ENCODE measurements at regions not wholly inside any gene's neighbourhood (a gene's known extent, or its start where the extent isn't known, plus 50 kb on each side); places are given as distances from the start of the nearest gene placed in this dataset.
A peak's percentile ranks its signal among the peaks of the same experiment; 100 is the strongest.
"Not testable (repeated sequence)": the region's sequence is repeated elsewhere in the genome, so short reads cannot be mapped to it uniquely, and the experiment has no call there.

DNA sequence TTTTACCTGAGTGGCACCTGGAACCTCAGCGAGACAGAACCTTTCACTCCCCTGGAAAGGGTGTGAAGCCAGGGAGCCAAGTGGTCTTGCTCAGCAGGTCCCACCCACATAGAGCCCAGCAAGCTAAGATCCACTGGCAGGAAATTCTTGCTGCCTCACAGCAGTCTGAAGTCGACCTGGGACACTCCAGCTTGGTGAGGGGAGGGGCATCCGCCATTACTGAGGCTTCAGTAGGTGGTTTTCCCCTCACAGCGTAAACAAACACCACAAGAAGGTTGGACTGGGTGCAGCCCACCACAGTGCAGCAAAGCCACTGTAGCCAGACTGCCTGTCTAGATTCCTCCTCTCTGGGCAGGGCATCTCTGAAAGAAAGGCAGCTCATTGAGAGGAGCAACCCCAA, 134.7 kb upstream of the RSPO3 start:
- WGBS: 56% methylated on average over 4 of the region's 4 CpGs
- Histone ChIP-seq H3K27me3 (ENCODE audit: control insufficient read depth, insufficient read depth) (no peaks in the 10 kb centered on the region), H3K9me3 (ENCODE audit: control insufficient read depth, low read length) (no peaks in the 10 kb centered on the region), H3K4me3 (ENCODE audit: low read length) (no peak overlapping the region), H3K4me1 (ENCODE audit: control insufficient read depth, insufficient read depth, low read length) (no peaks in the 10 kb centered on the region), H3K27ac (ENCODE audit: low read length) (no peak overlapping the region)
- intact Hi-C loops (cut with DNase I): no loop called here
- no peak for ATAC-seq
- no peak for DNase-seq

- ATAC-seq; DNase-seq; H3K27me3 ChIP-seq (ENCODE audit: control insufficient read depth, insufficient read depth); H3K27ac ChIP-seq (ENCODE audit: low read length); H3K4me1 ChIP-seq (ENCODE audit: control insufficient read depth, insufficient read depth, low read length); H3K9me3 ChIP-seq (ENCODE audit: control insufficient read depth, low read length); H3K4me3 ChIP-seq (ENCODE audit: low read length); intact Hi-C loops (cut with DNase I): not testable (repeated sequence)
- WGBS: 84% methylated on average over 1 of the region's 1 CpG
Observed at GRCh38 chr6:126988125-126988524, 130.3 kb upstream of the RSPO3 start.

GRCh38 chr6:127000631-127001030, 117.8 kb upstream of the RSPO3 start:
- Histone ChIP-seq H3K27me3 (ENCODE audit: control insufficient read depth, insufficient read depth) (no peaks in the 10 kb centered on the region), H3K4me3 (ENCODE audit: low read length) (no peak overlapping the region), H3K27ac (ENCODE audit: low read length) (no peak overlapping the region), H3K9me3 (ENCODE audit: control insufficient read depth, low read length) (no peaks in the 10 kb centered on the region), H3K4me1 (ENCODE audit: control insufficient read depth, insufficient read depth, low read length) (no peaks in the 10 kb centered on the region)
- intact Hi-C loops (cut with DNase I): no loop called here
- 89% methylated on average over 6 of the region's 6 CpGs for WGBS
- ATAC-seq (no peak), DNase-seq (no peak)

GRCh38 chr6:127013865-127014264, 104.6 kb upstream of the RSPO3 start:
- intact Hi-C loops (cut with DNase I): no loop called here
- Histone ChIP-seq H3K27ac (ENCODE audit: low read length) (no peak overlapping the region), H3K9me3 (ENCODE audit: control insufficient read depth, low read length) (no peaks in the 10 kb centered on the region), H3K4me1 (ENCODE audit: control insufficient read depth, insufficient read depth, low read length) (no peaks in the 10 kb centered on the region), H3K27me3 (ENCODE audit: control insufficient read depth, insufficient read depth) (no peaks in the 10 kb centered on the region), H3K4me3 (ENCODE audit: low read length) (no peak overlapping the region)
- DNase-seq (no peak), ATAC-seq (no peak)
- WGBS: 87% methylated on average over 3 of the region's 3 CpGs

DNA sequence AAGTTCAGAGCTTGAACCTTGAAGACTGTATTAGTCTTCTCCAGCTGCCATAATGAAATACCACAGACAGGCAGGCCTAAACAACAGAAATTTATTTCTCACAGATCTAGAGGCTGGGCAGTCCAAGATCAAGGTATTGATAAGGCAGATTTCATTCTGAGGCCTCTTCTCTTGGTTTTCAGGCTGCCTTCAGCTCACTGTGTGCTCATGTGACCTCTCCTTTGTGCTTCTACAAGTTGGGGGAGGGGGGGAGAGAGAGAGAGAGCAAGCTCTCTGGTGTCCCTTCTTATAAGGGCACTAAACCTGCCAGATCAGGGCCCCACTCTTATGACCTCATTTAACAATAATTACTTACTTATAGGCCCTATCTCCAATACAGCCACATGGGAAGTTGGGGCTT, 102.6 kb upstream of the RSPO3 start:
- no peaks in the 10 kb centered on the region for H3K27me3 ChIP-seq (ENCODE audit: control insufficient read depth, insufficient read depth)
- no peaks in the 10 kb centered on the region for H3K9me3 ChIP-seq (ENCODE audit: control insufficient read depth, low read length)
- no peaks in the 10 kb centered on the region for H3K4me1 ChIP-seq (ENCODE audit: control insufficient read depth, insufficient read depth, low read length)
- intact Hi-C loops (cut with DNase I): no loop called here
- DNase-seq (no peak), ATAC-seq (no peak)
- no peak overlapping the region for H3K27ac ChIP-seq (ENCODE audit: low read length)
- no peak overlapping the region for H3K4me3 ChIP-seq (ENCODE audit: low read length)

GRCh38 chr6:127019828-127020227, 98.6 kb upstream of the RSPO3 start:
- H3K4me3 ChIP-seq (ENCODE audit: low read length): no peak overlapping the region
- H3K27me3 ChIP-seq (ENCODE audit: control insufficient read depth, insufficient read depth): no peaks in the 10 kb centered on the region
- 63% methylated on average over 1 of the region's 1 CpG for WGBS
- H3K9me3 ChIP-seq (ENCODE audit: control insufficient read depth, low read length): no peaks in the 10 kb centered on the region
- H3K27ac ChIP-seq (ENCODE audit: low read length): no peak overlapping the region
- ATAC-seq (no peak), DNase-seq (no peak)
- no peaks in the 10 kb centered on the region for H3K4me1 ChIP-seq (ENCODE audit: control insufficient read depth, insufficient read depth, low read length)
- intact Hi-C loops (cut with DNase I): no loop called here

- DNase-seq: peak; percentile 16 to 59 (median 41)
- H3K27me3 ChIP-seq (ENCODE audit: control insufficient read depth, insufficient read depth): no peaks in the 10 kb centered on the region
- no peaks in the 10 kb centered on the region for H3K4me1 ChIP-seq (ENCODE audit: control insufficient read depth, insufficient read depth, low read length)
- intact Hi-C loops (cut with DNase I): no loop called here
- H3K4me3 ChIP-seq (ENCODE audit: low read length): no peak overlapping the region
- no peaks in the 10 kb centered on the region for H3K9me3 ChIP-seq (ENCODE audit: control insufficient read depth, low read length)
- 42% methylated on average over 7 of the region's 7 CpGs for WGBS
- no peak for ATAC-seq
- H3K27ac ChIP-seq (ENCODE audit: low read length): no peak overlapping the region
Observed at GRCh38 chr6:127022302-127022701, 96.2 kb upstream of the RSPO3 start.

GRCh38 chr6:127023001-127023778, 95.3 kb upstream of the RSPO3 start:
- H3K27me3 ChIP-seq (ENCODE audit: control insufficient read depth, insufficient read depth): no peaks in the 10 kb centered on the region
- 78% methylated on average over 1 of the region's 1 CpG for WGBS
- ATAC-seq (no peak), DNase-seq (no peak)
- no peaks in the 10 kb centered on the region for H3K9me3 ChIP-seq (ENCODE audit: control insufficient read depth, low read length)
- no peak overlapping the region for H3K4me3 ChIP-seq (ENCODE audit: low read length)
- intact Hi-C loops (cut with DNase I): no loop called here
- no peak overlapping the region for H3K27ac ChIP-seq (ENCODE audit: low read length)
- H3K4me1 ChIP-seq (ENCODE audit: control insufficient read depth, insufficient read depth, low read length): no peaks in the 10 kb centered on the region

DNA sequence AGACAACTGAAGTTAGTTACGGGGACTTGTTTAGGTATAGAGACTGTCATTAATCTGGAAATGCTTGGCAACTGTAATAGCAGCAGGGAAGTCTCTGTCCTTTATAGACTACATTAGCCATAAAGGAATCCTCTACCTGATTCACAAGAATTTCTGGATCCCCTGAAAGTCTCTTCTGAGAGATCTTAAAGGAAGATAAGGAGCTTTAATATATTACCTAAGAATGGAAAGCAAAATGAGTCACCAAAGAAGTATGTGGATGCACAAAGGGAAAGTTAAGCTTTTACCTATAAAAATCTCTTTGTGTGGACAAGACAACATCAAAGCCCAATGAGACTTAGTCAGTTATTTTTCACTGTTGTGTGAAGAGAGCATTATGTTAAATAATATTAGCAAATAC, 92.2 kb upstream of the RSPO3 start:
- H3K9me3 ChIP-seq (ENCODE audit: control insufficient read depth, low read length): no peaks in the 10 kb centered on the region
- intact Hi-C loops (cut with DNase I): no loop called here
- H3K4me1 ChIP-seq (ENCODE audit: control insufficient read depth, insufficient read depth, low read length): no peaks in the 10 kb centered on the region
- H3K4me3 ChIP-seq (ENCODE audit: low read length): no peak overlapping the region
- no peak for DNase-seq
- no peak for ATAC-seq
- no peak overlapping the region for H3K27ac ChIP-seq (ENCODE audit: low read length)
- no peaks in the 10 kb centered on the region for H3K27me3 ChIP-seq (ENCODE audit: control insufficient read depth, insufficient read depth)
- 95% methylated on average over 1 of the region's 1 CpG for WGBS

DNA sequence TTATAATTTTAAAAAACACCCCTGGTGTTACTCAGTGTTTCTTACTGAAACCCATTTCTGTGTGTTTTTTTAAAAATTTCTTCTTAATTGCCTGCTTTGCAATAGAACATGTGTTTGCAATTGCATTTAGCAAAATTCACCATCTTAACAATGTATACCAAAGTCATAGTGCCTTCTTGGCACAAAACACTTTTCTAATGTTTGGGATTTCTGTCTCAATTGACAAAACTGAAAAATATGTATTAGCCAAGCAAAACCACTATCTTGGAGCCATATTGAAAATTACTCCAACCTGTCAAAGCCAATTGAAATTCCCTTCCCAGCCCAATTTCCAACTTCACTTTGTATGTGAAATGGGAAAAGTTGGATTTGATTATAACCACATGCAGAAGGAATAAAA, 88.4 kb upstream of the RSPO3 start:
- DNase-seq (no peak), ATAC-seq (no peak)
- Histone ChIP-seq H3K27ac (ENCODE audit: low read length) (no peak overlapping the region), H3K4me3 (ENCODE audit: low read length) (no peak overlapping the region), H3K27me3 (ENCODE audit: control insufficient read depth, insufficient read depth) (no peaks in the 10 kb centered on the region), H3K4me1 (ENCODE audit: control insufficient read depth, insufficient read depth, low read length) (no peaks in the 10 kb centered on the region), H3K9me3 (ENCODE audit: control insufficient read depth, low read length) (no peaks in the 10 kb centered on the region)
- intact Hi-C loops (cut with DNase I): no loop called here

DNA sequence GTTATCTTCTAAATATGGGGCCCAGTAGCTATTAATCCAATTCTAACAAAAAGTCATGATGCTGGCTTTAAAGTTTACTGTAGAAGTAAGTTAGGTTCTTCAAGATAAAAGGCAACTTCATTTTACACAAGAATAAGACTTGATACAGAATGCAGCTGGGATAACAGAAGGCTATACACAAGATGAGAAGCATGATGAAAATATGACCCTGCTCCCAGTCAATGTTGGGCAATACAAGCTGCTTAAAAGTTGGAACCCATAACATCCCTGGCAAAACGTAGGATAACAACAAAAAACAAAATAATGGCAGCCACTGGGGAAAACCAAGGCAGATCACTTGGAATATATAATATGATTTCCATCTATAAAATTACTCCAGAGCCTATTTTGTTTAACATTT, 87.6 kb upstream of the RSPO3 start:
- H3K27ac ChIP-seq (ENCODE audit: low read length): no peak overlapping the region
- no peaks in the 10 kb centered on the region for H3K4me1 ChIP-seq (ENCODE audit: control insufficient read depth, insufficient read depth, low read length)
- no peaks in the 10 kb centered on the region for H3K27me3 ChIP-seq (ENCODE audit: control insufficient read depth, insufficient read depth)
- H3K9me3 ChIP-seq (ENCODE audit: control insufficient read depth, low read length): no peaks in the 10 kb centered on the region
- ATAC-seq (no peak), DNase-seq (no peak)
- intact Hi-C loops (cut with DNase I): no loop called here
- H3K4me3 ChIP-seq (ENCODE audit: low read length): no peak overlapping the region
- 44% methylated on average over 1 of the region's 1 CpG for WGBS

- ATAC-seq (no peak), DNase-seq (no peak)
- no peaks in the 10 kb centered on the region for H3K9me3 ChIP-seq (ENCODE audit: control insufficient read depth, low read length)
- H3K4me1 ChIP-seq (ENCODE audit: control insufficient read depth, insufficient read depth, low read length): no peaks in the 10 kb centered on the region
- 41% methylated on average over 1 of the region's 1 CpG for WGBS
- H3K27ac ChIP-seq (ENCODE audit: low read length): no peak overlapping the region
- no peak overlapping the region for H3K4me3 ChIP-seq (ENCODE audit: low read length)
- intact Hi-C loops (cut with DNase I): no loop called here
- no peaks in the 10 kb centered on the region for H3K27me3 ChIP-seq (ENCODE audit: control insufficient read depth, insufficient read depth)
Observed at GRCh38 chr6:127031511-127031910, 87.0 kb upstream of the RSPO3 start.

Data from right cardiac atrium (tissue), 5 donors.